Activated T-helper 1 cell treated with Interleukin-2 at 50 U/mL for 16 hours (primary cell): ENCODE measurements at regions not wholly inside any gene's neighbourhood (a gene's known extent, or its start where the extent isn't known, plus 50 kb on each side); places are given as distances from the start of the nearest gene placed in this dataset.

ENCODE experiments used
- DNase-seq: peaks from one replicate; pipeline ENCODE4 v3.0.0-alpha.2; 2020; ENCODE audit warnings: low read depth

- no peak for DNase-seq
These were observed 137.9 kb upstream of the S100G start for GRCh38 chrX:16511796-16512776.

GRCh38 chrX:16516232-16516876 lies 133.6 kb upstream of the S100G start:
- no peak for DNase-seq

GRCh38 chrX:16517039-16517605 lies 132.8 kb upstream of the S100G start:
- DNase-seq, result no peak

DNA sequence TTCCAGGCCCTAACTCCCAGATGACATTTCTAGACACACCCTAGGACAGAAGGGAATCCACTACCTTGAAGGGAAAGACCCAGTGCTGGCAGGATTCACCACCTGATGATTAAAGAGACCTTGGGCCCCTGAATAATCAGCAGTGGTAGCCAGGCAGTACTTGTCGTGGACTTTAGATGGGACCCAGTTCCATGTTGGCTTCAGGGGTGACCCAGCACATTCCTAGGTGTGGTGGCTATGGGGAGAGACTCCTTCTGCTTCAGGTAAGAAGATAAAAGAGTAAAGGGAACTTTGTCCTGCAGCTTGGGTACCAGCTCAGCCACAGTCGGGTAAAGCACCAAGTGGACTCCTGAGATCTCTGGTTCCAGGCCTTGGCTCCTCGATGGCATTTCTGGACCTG lies 131.8 kb upstream of the S100G start:
- no peak for DNase-seq

DNA sequence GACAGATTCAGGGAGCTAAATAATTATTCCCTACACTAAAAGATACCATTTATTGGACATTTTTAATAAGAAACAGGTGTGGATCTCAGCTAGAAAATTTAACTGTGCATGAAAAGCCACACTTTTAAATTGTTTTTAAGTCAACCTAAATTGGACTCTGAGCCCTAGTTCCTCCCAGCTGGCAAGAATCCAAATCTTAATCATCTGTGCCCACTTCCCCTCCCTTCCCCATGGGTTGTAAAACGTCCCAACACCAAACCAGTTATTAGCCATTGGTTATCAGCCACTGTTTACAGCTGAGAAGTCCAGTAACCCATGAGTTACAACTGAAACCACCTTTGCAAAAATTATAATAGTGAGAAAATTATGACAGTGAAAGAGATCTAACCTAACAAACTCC lies 125.6 kb upstream of the S100G start:
- no peak for DNase-seq

DNA sequence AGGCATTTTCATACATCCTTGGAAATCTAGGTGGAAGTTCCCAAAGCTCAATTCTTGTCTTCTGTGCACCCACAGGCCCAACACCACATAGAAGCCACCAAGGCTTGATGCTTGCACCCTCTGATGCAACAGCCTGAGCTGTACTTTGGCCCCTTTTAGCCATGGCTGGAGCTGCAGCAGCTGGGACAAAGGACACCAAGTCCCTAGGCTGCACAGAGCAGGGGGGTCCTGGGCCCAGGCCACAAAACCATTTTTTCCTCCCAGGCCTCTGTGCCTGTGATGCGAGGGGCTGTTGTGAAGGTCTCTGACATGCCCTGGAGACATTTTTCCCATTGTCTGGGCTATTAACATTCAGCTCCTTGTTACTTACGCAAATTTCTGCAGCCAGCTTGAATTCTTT lies 124.0 kb upstream of the S100G start:
- no peak for DNase-seq

GRCh38 chrX:16528620-16529019 lies 121.3 kb upstream of the S100G start:
- no peak for DNase-seq
